Kidney (tissue), 13 donors: ENCODE measurements at regions not wholly inside any gene's neighbourhood (a gene's known extent, or its start where the extent isn't known, plus 50 kb on each side); places are given as distances from the start of the nearest gene placed in this dataset.

ENCODE experiments used
- DNase-seq, 5 donors: peaks; one replicate each; pipeline ENCODE4 v3.0.0-alpha.2; 2013 to 2020
- FAIRE-seq: peaks from 2 replicates; lab custom pipeline; 2012; peaks lifted over from hg19 to GRCh38; lab: Jason Lieb, UNC
- H3K27ac ChIP-seq, 2 donors: one replicate each; pipeline ENCODE4 v1.7.0; 2013; ENCODE audit warnings: low read depth in 2 of 2, low read length in 2 of 2, inconsistent platforms in 1 of 2
- H3K27me3 ChIP-seq: one replicate; pipeline ENCODE4 v1.7.1; 2013; ENCODE audit warnings: low read length, inconsistent platforms; ENCODE audit not compliant: control insufficient read depth, insufficient read depth
- H3K36me3 ChIP-seq, 3 donors: one replicate each; pipeline versions ENCODE4 v1.7.0 to v1.7.1; 2013; ENCODE audit warnings: low read length in 3 of 3, control low read depth in 1 of 3, inconsistent platforms in 1 of 3; ENCODE audit not compliant: insufficient read depth in 3 of 3, control insufficient read depth in 2 of 3
- H3K4me1 ChIP-seq, 3 donors: one replicate each; pipeline versions ENCODE4 v1.7.0 to v1.7.1; 2013; ENCODE audit warnings: low read length in 3 of 3, inconsistent platforms in 1 of 3, low read depth in 1 of 3; ENCODE audit not compliant: control insufficient read depth in 2 of 3, insufficient read depth in 2 of 3
- H3K4me3 ChIP-seq, 3 donors: one replicate each; pipeline versions ENCODE4 v1.7.0 to v1.8.1; 2013; ENCODE audit warnings: low read length in 3 of 3, control low read depth in 1 of 3, inconsistent platforms in 1 of 3
- H3K9ac ChIP-seq, 3 donors: one replicate each; pipeline versions ENCODE4 v1.7.0 to v1.7.1; 2013; ENCODE audit warnings: low read length in 3 of 3, control low read depth in 1 of 3, inconsistent platforms in 1 of 3
- H3K9me3 ChIP-seq, 3 donors: one replicate each; pipeline versions ENCODE4 v1.7.0 to v1.7.1; 2013; ENCODE audit warnings: low read length in 3 of 3, control low read depth in 1 of 3, inconsistent platforms in 1 of 3; ENCODE audit not compliant: control insufficient read depth in 2 of 3, insufficient read depth in 1 of 3
- CTCF ChIP-seq: IDR thresholded peaks from 3 replicates; pipeline ENCODE4 v1.5.1; 2012; ENCODE audit warnings: mild to moderate bottlenecking, moderate library complexity, borderline replicate concordance; ENCODE audit not compliant: insufficient read depth; ENCODE audit errors: extremely low read depth
- intact Hi-C: fragments of 100-400 bp; cut with DNase I; formaldehyde crosslinking; loops from one replicate; pipeline ENCODE4 v1.11.1; 2022
- donor health status: control.
- donor health status: control.
- donor health status: control.
- donor health status: control.
- donor health status: control.
- donor health status: DM: yes; HTN: yes; CAD: no.
- donor health status: Normal renal cell carcinoma (clear cell type).

- Histone ChIP-seq H3K9me3 (no peaks in the 10 kb centered on the region), H3K36me3 (no peaks in the 10 kb centered on the region), H3K4me1 (no peaks in the 10 kb centered on the region), H3K27ac (no peak overlapping the region), H3K9ac (no peak overlapping the region), H3K4me3 (no peak overlapping the region), H3K27me3 (no peaks in the 10 kb centered on the region)
- intact Hi-C loops: no loop called here
- FAIRE-seq: no peak
- no peak for TF ChIP-seq CTCF
- no peak for DNase-seq
These were observed 324.7 kb upstream of the GRAMD2B start for GRCh38 chr5:126098330-126099017.

- no peaks in the 10 kb centered on the region for H3K9me3 ChIP-seq
- FAIRE-seq: no peak
- TF ChIP-seq CTCF: no peak
These were observed 324.1 kb upstream of the GRAMD2B start for GRCh38 chr5:126099077-126099476.

GRCh38 chr5:126100767-126101166 is 322.4 kb upstream of the GRAMD2B start:
- H3K27ac ChIP-seq: no peak overlapping the region
- no peak for TF ChIP-seq CTCF
- no peaks in the 10 kb centered on the region for H3K27me3 ChIP-seq
- H3K9me3 ChIP-seq: no peaks in the 10 kb centered on the region
- intact Hi-C loops: no loop called here
- no peak for DNase-seq
- no peak overlapping the region for H3K9ac ChIP-seq
- H3K36me3 ChIP-seq: no peaks in the 10 kb centered on the region
- FAIRE-seq: no peak
- no peaks in the 10 kb centered on the region for H3K4me1 ChIP-seq
- no peak overlapping the region for H3K4me3 ChIP-seq

More at GRCh38 chr5:126099077-126099476, 324.1 kb upstream of the GRAMD2B start:
- H3K27me3 ChIP-seq: no peaks in the 10 kb centered on the region
- no peak overlapping the region for H3K4me3 ChIP-seq
- H3K9ac ChIP-seq: no peak overlapping the region
- no peaks in the 10 kb centered on the region for H3K4me1 ChIP-seq
- no peak for DNase-seq
- H3K27ac ChIP-seq: no peak overlapping the region
- H3K36me3 ChIP-seq: no peaks in the 10 kb centered on the region
- intact Hi-C loops: no loop called here

GRCh38 chr5:126101901-126102300 is 321.3 kb upstream of the GRAMD2B start:
- FAIRE-seq (no peak), DNase-seq (no peak)
- Histone ChIP-seq H3K36me3 (no peaks in the 10 kb centered on the region), H3K27me3 (no peaks in the 10 kb centered on the region), H3K4me3 (no peak overlapping the region), H3K27ac (no peak overlapping the region), H3K9ac (no peak overlapping the region), H3K9me3 (no peaks in the 10 kb centered on the region), H3K4me1 (no peaks in the 10 kb centered on the region)
- intact Hi-C loops: no loop called here
- no peak for TF ChIP-seq CTCF
